SK-N-SH treated with all-trans-retinoic acid at 6 μM for 48 hours (cell line): ENCODE measurements at regions not wholly inside any gene's neighbourhood (a gene's known extent, or its start where the extent isn't known, plus 50 kb on each side); places are given as distances from the start of the nearest gene placed in this dataset.

ENCODE experiments used
- ISL1 ChIP-seq: fragments of 250-450 bp; sonication (Bioruptor Pico); IDR thresholded peaks from 2 replicates; pipeline ENCODE4 v2.1.2; 2022; ENCODE audit warnings: mild to moderate bottlenecking, moderate library complexity
- PPARA ChIP-seq: fragments of 250-450 bp; sonication (Bioruptor Pico); IDR thresholded peaks from 2 replicates; pipeline ENCODE4 v1.5.0; 2020; ENCODE audit warnings: mild to moderate bottlenecking, borderline replicate concordance
- ZC3H10 ChIP-seq: fragments of 250-450 bp; sonication (Bioruptor Pico); IDR thresholded peaks from 2 replicates; pipeline ENCODE4 v1.5.1; 2021; ENCODE audit warnings: mild to moderate bottlenecking, moderate library complexity
- TF ChIP-seq, protein P1 (sequence below): fragments of 250-450 bp; sonication (Bioruptor Pico); IDR thresholded peaks from 2 replicates; pipeline ENCODE4 v1.8.0; 2020; ENCODE audit warnings: mild to moderate bottlenecking, moderate library complexity, borderline replicate concordance
- TF ChIP-seq, protein P2 (sequence below): fragments of 250-450 bp; sonication (Bioruptor Pico); IDR thresholded peaks from 2 replicates; pipeline ENCODE4 v1.5.0; 2020; ENCODE audit warnings: mild to moderate bottlenecking, moderate library complexity

DNA sequence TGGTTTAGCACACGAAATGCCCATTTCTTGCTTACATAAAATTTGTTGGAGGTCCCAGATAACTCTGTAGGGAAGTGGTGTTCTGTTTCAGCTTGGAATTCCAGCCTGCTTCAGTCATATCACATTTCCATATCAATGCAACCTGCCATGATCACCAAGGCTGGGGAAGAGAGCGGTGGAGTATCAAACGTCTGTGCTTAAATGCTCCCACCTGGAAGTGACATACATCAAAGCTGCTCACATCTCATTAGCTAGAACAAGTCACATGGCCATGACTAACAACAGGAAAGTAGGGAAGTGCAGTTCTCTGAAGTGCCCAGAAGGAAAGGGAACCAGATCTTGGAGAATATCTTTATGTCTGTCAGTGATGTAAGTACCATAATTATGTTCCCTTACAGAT lies 130.2 kb upstream of the CFAP20DC start:
- TF ChIP-seq, protein P1, sequence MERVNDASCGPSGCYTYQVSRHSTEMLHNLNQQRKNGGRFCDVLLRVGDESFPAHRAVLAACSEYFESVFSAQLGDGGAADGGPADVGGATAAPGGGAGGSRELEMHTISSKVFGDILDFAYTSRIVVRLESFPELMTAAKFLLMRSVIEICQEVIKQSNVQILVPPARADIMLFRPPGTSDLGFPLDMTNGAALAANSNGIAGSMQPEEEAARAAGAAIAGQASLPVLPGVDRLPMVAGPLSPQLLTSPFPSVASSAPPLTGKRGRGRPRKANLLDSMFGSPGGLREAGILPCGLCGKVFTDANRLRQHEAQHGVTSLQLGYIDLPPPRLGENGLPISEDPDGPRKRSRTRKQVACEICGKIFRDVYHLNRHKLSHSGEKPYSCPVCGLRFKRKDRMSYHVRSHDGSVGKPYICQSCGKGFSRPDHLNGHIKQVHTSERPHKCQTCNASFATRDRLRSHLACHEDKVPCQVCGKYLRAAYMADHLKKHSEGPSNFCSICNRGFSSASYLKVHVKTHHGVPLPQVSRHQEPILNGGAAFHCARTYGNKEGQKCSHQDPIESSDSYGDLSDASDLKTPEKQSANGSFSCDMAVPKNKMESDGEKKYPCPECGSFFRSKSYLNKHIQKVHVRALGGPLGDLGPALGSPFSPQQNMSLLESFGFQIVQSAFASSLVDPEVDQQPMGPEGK (CRISPR knock-in tag): no peak
- TF ChIP-seq PPARA (CRISPR knock-in tag) (no peak), ZC3H10 (CRISPR knock-in tag) (no peak), ISL1 (CRISPR knock-in tag) (no peak)
- TF ChIP-seq, protein P2, sequence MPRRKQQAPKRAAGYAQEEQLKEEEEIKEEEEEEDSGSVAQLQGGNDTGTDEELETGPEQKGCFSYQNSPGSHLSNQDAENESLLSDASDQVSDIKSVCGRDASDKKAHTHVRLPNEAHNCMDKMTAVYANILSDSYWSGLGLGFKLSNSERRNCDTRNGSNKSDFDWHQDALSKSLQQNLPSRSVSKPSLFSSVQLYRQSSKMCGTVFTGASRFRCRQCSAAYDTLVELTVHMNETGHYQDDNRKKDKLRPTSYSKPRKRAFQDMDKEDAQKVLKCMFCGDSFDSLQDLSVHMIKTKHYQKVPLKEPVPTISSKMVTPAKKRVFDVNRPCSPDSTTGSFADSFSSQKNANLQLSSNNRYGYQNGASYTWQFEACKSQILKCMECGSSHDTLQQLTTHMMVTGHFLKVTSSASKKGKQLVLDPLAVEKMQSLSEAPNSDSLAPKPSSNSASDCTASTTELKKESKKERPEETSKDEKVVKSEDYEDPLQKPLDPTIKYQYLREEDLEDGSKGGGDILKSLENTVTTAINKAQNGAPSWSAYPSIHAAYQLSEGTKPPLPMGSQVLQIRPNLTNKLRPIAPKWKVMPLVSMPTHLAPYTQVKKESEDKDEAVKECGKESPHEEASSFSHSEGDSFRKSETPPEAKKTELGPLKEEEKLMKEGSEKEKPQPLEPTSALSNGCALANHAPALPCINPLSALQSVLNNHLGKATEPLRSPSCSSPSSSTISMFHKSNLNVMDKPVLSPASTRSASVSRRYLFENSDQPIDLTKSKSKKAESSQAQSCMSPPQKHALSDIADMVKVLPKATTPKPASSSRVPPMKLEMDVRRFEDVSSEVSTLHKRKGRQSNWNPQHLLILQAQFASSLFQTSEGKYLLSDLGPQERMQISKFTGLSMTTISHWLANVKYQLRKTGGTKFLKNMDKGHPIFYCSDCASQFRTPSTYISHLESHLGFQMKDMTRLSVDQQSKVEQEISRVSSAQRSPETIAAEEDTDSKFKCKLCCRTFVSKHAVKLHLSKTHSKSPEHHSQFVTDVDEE (CRISPR knock-in tag): no peak
